Activated CD8-positive, alpha-beta T cell treated with anti-CD3 and anti-CD28 coated beads for 36 hours (primary cell): ENCODE measurements at regions not wholly inside any gene's neighbourhood (a gene's known extent, or its start where the extent isn't known, plus 50 kb on each side); places are given as distances from the start of the nearest gene placed in this dataset.

Source experiments
- ATAC-seq: fragments of 200-7000 bp; cut with Tn5 transposase; one replicate; pipeline ENCODE4 v1.10.0; 2021; ENCODE audit warnings: mild to moderate bottlenecking, moderate library complexity
- CTCF ChIA-PET: fragments of 350-600 bp; sonication (Branson Sonifier 250); formaldehyde crosslinking; loops from one replicate; lab custom pipeline; 2021; ENCODE audit warnings: antibody characterized with exemption; lab: Charles Lee
- POLR2A ChIA-PET: fragments of 350-600 bp; sonication (Branson Sonifier 250); formaldehyde crosslinking; loops from one replicate; lab custom pipeline; 2021; ENCODE audit warnings: antibody characterized with exemption; lab: Charles Lee
- DNase-seq: peaks from one replicate; pipeline ENCODE4 v3.0.0-alpha.2; 2020
- H3K27ac Mint-ChIP-seq: one replicate; pipeline ENCODE4 v1.8.0; 2021; ENCODE audit warnings: mild to moderate bottlenecking, mixed read lengths
- H3K27me3 Mint-ChIP-seq: one replicate; pipeline ENCODE4 v1.8.0; 2021; ENCODE audit warnings: mixed read lengths
- H3K36me3 Mint-ChIP-seq: one replicate; pipeline ENCODE4 v1.8.0; 2021; ENCODE audit warnings: low read depth, mixed read lengths
- H3K4me1 Mint-ChIP-seq: one replicate; pipeline ENCODE4 v1.8.0; 2021; ENCODE audit warnings: low read depth, mixed read lengths
- H3K4me3 Mint-ChIP-seq: one replicate; pipeline ENCODE4 v1.8.0; 2021; ENCODE audit warnings: mild to moderate bottlenecking, moderate library complexity, mixed read lengths
- H3K9me3 Mint-ChIP-seq: one replicate; pipeline ENCODE4 v1.8.0; 2021; ENCODE audit warnings: mixed read lengths
- intact Hi-C: fragments of 100-400 bp; cut with micrococcal nuclease; formaldehyde crosslinking; loops from one replicate; pipeline ENCODE4 v1.10.0; 2022
- TF ChIP-seq, protein P1 (sequence below): fragments of 200-600 bp; IDR thresholded peaks from one replicate; pipeline ENCODE4 v1.8.0; 2022; ENCODE audit warnings: antibody characterized with exemption, mild to moderate bottlenecking

DNA sequence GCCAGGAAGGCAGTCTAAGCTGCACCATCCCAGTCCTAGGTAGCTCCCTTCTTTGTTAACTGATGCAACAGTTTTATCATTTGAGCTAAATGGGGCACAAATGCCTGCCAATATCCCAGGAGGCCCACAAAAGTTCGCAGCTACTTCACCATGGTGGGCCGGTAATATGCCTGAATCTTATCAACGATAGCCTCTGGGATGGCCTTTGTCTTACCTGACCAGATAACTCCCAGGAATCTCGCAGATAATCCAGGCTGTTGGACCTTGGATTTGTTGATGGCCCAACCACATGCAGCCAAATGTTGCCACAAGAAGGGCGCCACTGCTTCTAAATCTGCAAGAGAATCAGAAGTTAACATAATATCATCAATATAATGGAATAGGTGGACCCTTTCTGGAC is 83.8 kb upstream of the ATP10B start:
- ChIA-PET CTCF (no interaction called here), POLR2A (no interaction called here)
- intact Hi-C loops: no loop called here
- Mint-ChIP-seq H3K4me3 (no peak overlapping the region), H3K27me3 (no peaks in the 10 kb centered on the region), H3K27ac (no peak overlapping the region), H3K9me3 (peaks cover 2% of the 10 kb centered on the region), H3K4me1 (no peaks in the 10 kb centered on the region), H3K36me3 (no peaks in the 10 kb centered on the region)
- ATAC-seq: no peak
- TF ChIP-seq, protein P1, sequence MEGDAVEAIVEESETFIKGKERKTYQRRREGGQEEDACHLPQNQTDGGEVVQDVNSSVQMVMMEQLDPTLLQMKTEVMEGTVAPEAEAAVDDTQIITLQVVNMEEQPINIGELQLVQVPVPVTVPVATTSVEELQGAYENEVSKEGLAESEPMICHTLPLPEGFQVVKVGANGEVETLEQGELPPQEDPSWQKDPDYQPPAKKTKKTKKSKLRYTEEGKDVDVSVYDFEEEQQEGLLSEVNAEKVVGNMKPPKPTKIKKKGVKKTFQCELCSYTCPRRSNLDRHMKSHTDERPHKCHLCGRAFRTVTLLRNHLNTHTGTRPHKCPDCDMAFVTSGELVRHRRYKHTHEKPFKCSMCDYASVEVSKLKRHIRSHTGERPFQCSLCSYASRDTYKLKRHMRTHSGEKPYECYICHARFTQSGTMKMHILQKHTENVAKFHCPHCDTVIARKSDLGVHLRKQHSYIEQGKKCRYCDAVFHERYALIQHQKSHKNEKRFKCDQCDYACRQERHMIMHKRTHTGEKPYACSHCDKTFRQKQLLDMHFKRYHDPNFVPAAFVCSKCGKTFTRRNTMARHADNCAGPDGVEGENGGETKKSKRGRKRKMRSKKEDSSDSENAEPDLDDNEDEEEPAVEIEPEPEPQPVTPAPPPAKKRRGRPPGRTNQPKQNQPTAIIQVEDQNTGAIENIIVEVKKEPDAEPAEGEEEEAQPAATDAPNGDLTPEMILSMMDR: no peak
- DNase-seq: no peak

DNA sequence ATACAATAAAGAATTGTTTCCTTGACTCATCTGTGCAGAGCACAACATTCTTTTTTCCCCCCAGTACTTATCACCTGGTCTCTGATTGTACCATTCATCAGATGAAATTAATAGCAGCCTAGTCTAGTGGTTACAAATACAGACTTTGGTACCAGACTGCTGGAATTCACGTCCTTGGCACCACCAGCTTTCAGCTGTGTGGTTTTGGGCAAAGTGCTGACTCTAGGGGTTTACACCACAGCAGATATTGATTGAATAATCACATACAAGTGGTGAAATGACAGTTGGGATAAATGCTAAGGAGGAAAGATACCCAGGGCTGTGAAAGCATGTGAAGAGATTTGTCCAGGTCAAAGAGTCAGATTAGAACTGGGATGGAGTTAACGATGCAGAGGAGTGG is 79.3 kb upstream of the ATP10B start:
- H3K27me3 Mint-ChIP-seq: no peaks in the 10 kb centered on the region
- ChIA-PET CTCF (no interaction called here), POLR2A (no interaction called here)
- no peak overlapping the region for H3K4me3 Mint-ChIP-seq
- no peak for DNase-seq
- H3K36me3 Mint-ChIP-seq: no peaks in the 10 kb centered on the region
- no peaks in the 10 kb centered on the region for H3K9me3 Mint-ChIP-seq
- no peak overlapping the region for H3K27ac Mint-ChIP-seq
- no peak for ATAC-seq
- no peaks in the 10 kb centered on the region for H3K4me1 Mint-ChIP-seq
- intact Hi-C loops: no loop called here
- TF ChIP-seq, protein P1: no peak

DNA sequence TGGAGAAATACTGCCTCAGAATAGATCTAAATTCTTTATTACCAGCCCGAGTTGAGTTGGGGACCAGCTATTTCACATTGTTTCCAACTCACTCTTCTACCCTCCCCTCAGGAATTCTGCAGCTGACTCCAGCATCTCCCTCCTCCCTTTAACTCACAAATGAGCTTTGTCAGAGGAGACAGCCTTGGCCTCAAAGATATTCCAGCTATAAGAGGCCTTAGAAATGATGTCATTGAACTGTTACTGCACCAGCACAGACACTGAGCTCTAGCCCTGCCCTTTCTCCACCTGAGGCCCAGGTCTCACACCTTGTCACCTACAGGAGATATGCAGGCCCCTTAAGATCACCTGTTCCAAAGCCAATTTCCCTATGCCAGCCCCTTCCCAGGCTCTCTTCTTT is 78.4 kb upstream of the ATP10B start:
- POLR2A ChIA-PET: no interaction called here
- no peak for ATAC-seq
- TF ChIP-seq, protein P1: no peak
- Mint-ChIP-seq H3K27ac (no peak overlapping the region), H3K4me1 (no peaks in the 10 kb centered on the region), H3K36me3 (no peaks in the 10 kb centered on the region), H3K4me3 (no peak overlapping the region), H3K9me3 (no peaks in the 10 kb centered on the region), H3K27me3 (no peaks in the 10 kb centered on the region)
- no peak for DNase-seq
- CTCF ChIA-PET: no interaction called here
- intact Hi-C loops: no loop called here

DNA sequence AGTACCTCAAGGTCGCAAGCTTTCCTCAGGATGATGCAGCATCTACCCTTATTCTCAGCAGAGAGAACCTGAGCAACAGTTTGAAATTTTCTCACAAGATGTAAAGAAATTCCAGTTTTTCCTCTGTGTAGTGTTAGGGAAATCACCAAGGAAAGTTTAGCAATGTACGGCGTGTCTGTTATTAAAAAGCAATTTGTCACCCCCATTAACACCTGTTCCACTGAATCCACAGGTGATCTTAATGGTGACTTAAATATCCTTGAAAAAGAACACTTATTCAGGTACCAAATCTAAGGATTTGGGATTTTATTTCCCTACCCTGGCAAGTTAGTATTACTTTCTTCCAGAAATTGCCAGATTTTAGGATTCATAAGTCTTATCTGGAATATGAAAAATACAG is 77.9 kb upstream of the ATP10B start:
- ATAC-seq: no peak
- Mint-ChIP-seq H3K36me3 (no peaks in the 10 kb centered on the region), H3K27me3 (no peaks in the 10 kb centered on the region), H3K4me3 (no peak overlapping the region), H3K4me1 (no peaks in the 10 kb centered on the region), H3K9me3 (no peaks in the 10 kb centered on the region), H3K27ac (no peak overlapping the region)
- intact Hi-C loops: no loop called here
- TF ChIP-seq, protein P1: no peak
- POLR2A ChIA-PET: no interaction called here
- no peak for DNase-seq
- CTCF ChIA-PET: no interaction called here

DNA sequence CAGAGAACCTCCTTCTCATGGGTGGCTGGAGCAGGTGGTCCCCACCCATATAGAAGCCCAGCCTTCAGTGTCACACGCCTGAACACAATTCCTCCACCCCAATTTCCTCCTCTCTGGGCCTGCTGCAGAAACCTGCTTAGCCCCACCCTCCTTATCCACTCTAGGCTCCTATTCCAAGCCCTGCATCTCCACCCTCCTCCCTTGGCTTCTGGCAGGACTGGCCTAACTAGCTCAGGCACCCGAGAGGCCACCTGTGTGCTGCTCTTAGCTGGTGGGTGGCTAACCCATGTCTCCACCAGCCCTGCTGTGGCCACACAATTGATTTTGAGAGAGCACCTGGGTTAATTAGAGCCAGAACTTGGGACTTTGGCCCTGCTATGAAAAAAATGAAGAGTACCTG is 77.3 kb upstream of the ATP10B start:
- POLR2A ChIA-PET: no interaction called here
- H3K9me3 Mint-ChIP-seq: no peaks in the 10 kb centered on the region

More for the DNA sequence above, 77.3 kb upstream of the ATP10B start:
- Mint-ChIP-seq H3K4me1 (no peaks in the 10 kb centered on the region), H3K27ac (no peak overlapping the region), H3K27me3 (no peaks in the 10 kb centered on the region), H3K36me3 (no peaks in the 10 kb centered on the region), H3K4me3 (no peak overlapping the region)
- TF ChIP-seq, protein P1: no peak
- CTCF ChIA-PET: no interaction called here
- DNase-seq (no peak), ATAC-seq (no peak)
- intact Hi-C loops: no loop called here
